ENCODE measurements at regions not wholly inside any gene's neighbourhood (a gene's known extent, or its start where the extent isn't known, plus 50 kb on each side); places are given as distances from the start of the nearest gene placed in this dataset.
A peak's percentile ranks its signal among the peaks of the same experiment; 100 is the strongest.

DNA sequence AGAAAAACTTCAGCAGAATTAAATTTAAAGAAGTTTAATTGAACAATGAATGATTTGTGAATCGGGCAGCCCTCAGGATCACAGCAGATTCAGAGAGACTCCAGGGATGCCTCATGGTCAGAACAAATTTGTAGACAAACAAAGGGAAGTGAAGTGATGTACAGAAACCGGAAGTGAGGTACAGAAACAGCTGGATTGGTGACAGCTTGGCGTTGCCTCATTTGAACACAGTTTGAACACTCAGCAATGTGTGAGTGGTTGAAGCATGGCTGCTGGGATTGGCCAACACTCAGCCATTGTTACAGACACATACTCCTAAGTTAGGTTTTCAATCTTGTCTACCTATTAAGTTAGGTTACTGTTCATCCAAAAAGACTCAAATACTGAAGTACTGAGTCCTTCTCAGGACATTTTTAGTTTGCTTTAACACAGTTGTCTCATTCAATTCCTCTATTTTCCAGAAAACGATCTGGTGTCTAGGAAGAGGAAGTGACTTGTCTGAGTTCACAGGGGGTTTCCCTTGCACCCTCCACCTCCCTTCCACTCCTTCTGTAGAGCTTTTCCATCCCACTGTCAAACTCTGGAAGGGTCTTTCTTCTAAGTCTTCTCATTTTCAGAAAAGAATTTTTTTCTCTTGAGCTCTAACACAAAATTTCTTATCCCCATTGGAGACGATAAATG lies 137.9 kb downstream of the SLC4A3 start:
- Histone ChIP-seq H3K9me3 (no peaks in the 10 kb centered on the region), H3K27ac (no peak overlapping the region), H3K4me1 (no peaks in the 10 kb centered on the region), H3K36me3 (no peaks in the 10 kb centered on the region), H3K4me3 (no peak overlapping the region), H3K27me3 (no peaks in the 10 kb centered on the region)
- WGBS, 2 donors: 59 to 66% methylated on average over 5 of the region's 5 CpGs
- TF ChIP-seq, protein P1, sequence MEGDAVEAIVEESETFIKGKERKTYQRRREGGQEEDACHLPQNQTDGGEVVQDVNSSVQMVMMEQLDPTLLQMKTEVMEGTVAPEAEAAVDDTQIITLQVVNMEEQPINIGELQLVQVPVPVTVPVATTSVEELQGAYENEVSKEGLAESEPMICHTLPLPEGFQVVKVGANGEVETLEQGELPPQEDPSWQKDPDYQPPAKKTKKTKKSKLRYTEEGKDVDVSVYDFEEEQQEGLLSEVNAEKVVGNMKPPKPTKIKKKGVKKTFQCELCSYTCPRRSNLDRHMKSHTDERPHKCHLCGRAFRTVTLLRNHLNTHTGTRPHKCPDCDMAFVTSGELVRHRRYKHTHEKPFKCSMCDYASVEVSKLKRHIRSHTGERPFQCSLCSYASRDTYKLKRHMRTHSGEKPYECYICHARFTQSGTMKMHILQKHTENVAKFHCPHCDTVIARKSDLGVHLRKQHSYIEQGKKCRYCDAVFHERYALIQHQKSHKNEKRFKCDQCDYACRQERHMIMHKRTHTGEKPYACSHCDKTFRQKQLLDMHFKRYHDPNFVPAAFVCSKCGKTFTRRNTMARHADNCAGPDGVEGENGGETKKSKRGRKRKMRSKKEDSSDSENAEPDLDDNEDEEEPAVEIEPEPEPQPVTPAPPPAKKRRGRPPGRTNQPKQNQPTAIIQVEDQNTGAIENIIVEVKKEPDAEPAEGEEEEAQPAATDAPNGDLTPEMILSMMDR (IDR thresholded peaks at IDR 0.05): no peak
- TF ChIP-seq POLR2A (IDR thresholded peaks at IDR 0.05): no peak
- DNase-seq: no peak
- intact Hi-C loops (cut with DNase I): no loop called here

GRCh38 chr2:219766658-219767057 lies 139.2 kb downstream of the SLC4A3 start:
- 92 to 100% methylated on average over 4 to 5 of the region's 5 CpGs for WGBS, 2 donors
- no peak for DNase-seq
- intact Hi-C loops (cut with DNase I): no loop called here
- Histone ChIP-seq H3K9me3 (no peaks in the 10 kb centered on the region), H3K4me1 (no peaks in the 10 kb centered on the region), H3K27me3 (no peaks in the 10 kb centered on the region), H3K4me3 (no peak overlapping the region), H3K27ac (no peak overlapping the region), H3K36me3 (no peaks in the 10 kb centered on the region)
- TF ChIP-seq, protein P1 (IDR thresholded peaks at IDR 0.05): no peak
- no peak for TF ChIP-seq POLR2A (IDR thresholded peaks at IDR 0.05)

- 58 to 74% methylated on average over 13 to 15 of the region's 16 CpGs for WGBS, 2 donors
- peak overlapping the region in 1 of 4 donors; percentile 4 for H3K27ac ChIP-seq
- TF ChIP-seq, protein P1 (IDR thresholded peaks at IDR 0.05): no peak
- no peak for TF ChIP-seq POLR2A (IDR thresholded peaks at IDR 0.05)
- no peak for DNase-seq
- no peaks in the 10 kb centered on the region for H3K4me1 ChIP-seq
- no peaks in the 10 kb centered on the region for H3K9me3 ChIP-seq
- no peaks in the 10 kb centered on the region for H3K27me3 ChIP-seq
- H3K4me3 ChIP-seq: no peak overlapping the region
- no peaks in the 10 kb centered on the region for H3K36me3 ChIP-seq
- intact Hi-C loops (cut with DNase I): no loop called here
These were observed 141.9 kb downstream of the SLC4A3 start for GRCh38 chr2:219769090-219769910.

DNA sequence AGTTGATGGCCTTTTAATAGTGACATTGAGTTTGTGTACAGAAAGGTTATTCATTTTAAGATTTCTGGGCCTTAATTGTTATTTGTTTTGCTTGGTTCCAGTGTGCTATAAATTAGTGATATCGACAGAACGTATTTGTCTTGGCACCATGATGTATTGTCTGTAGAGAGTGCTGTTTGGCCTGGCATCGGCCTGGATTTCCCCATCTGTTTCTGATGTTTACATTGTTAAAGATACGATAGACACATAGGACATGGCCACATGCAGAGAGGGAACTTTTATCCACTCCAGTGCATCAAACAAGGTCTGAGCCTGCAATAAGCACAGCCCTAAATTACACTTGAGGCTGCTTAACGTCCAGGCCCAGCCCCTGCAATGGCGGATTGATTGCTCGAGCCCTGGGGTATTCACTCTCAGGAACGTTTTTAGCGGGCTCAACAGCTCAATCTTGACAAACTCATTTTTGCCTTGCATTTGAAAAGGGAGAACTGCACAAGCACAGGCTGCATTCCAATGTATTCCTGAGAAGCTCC lies 144.7 kb downstream of the SLC4A3 start:
- no peak for TF ChIP-seq POLR2A (IDR thresholded peaks at IDR 0.05)
- TF ChIP-seq, protein P1 (IDR thresholded peaks at IDR 0.05): no peak
- no peak for DNase-seq
- intact Hi-C loops (cut with DNase I): no loop called here
- H3K4me1 ChIP-seq: no peaks in the 10 kb centered on the region
- WGBS, 2 donors: 63 to 72% methylated on average over 8 to 9 of the region's 9 CpGs
- no peaks in the 10 kb centered on the region for H3K9me3 ChIP-seq
- no peaks in the 10 kb centered on the region for H3K27me3 ChIP-seq
- no peak overlapping the region for H3K27ac ChIP-seq
- H3K4me3 ChIP-seq: no peak overlapping the region
- H3K36me3 ChIP-seq: no peaks in the 10 kb centered on the region

- TF ChIP-seq, protein P1 (IDR thresholded peaks at IDR 0.05): no peak
- no peak for TF ChIP-seq POLR2A (IDR thresholded peaks at IDR 0.05)
- H3K27ac ChIP-seq: no peak overlapping the region
- H3K9me3 ChIP-seq: no peaks in the 10 kb centered on the region
- intact Hi-C loops (cut with DNase I): no loop called here
- no peaks in the 10 kb centered on the region for H3K27me3 ChIP-seq
- H3K36me3 ChIP-seq: no peaks in the 10 kb centered on the region
- DNase-seq: no peak
- H3K4me3 ChIP-seq: no peak overlapping the region
- H3K4me1 ChIP-seq: no peaks in the 10 kb centered on the region
- 87 to 89% methylated on average over 4 of the region's 4 CpGs for WGBS, 2 donors
These were observed 145.3 kb downstream of the SLC4A3 start for GRCh38 chr2:219772697-219773096.
